ENCODE measurements at regions not wholly inside any gene's neighbourhood (a gene's known extent, or its start where the extent isn't known, plus 50 kb on each side); places are given as distances from the start of the nearest gene placed in this dataset.

- TF ChIP-seq BHLHE40 (IDR thresholded peaks at IDR 0.05; ENCODE audit: borderline replicate concordance) (no peak), FOXK2 (IDR thresholded peaks at IDR 0.05) (no peak), NFRKB (IDR thresholded peaks at IDR 0.05) (no peak)
These were observed 490.0 kb downstream of the PCDH20 start for GRCh38 chr13:60925686-60926085.
